Activated CD4-positive, alpha-beta T cell treated with anti-CD3 and anti-CD28 coated beads, Interleukin-2, amount 10 ng/mL, durations not matched to agents 24 days and 14 days (primary cell): ENCODE measurements at regions not wholly inside any gene's neighbourhood (a gene's known extent, or its start where the extent isn't known, plus 50 kb on each side); places are given as distances from the start of the nearest gene placed in this dataset.
"Not testable (repeated sequence)": the region's sequence is repeated elsewhere in the genome, so short reads cannot be mapped to it uniquely, and the experiment has no call there.

Source experiments
- DNase-seq: peaks from one replicate; pipeline ENCODE4 v3.0.0; 2022
- H3K27ac Mint-ChIP-seq: one replicate; pipeline ENCODE4 v1.8.0; 2022; ENCODE audit warnings: mild to moderate bottlenecking, mixed read lengths
- H3K27me3 Mint-ChIP-seq: one replicate; pipeline ENCODE4 v1.8.0; 2022; ENCODE audit warnings: mixed read lengths
- H3K36me3 Mint-ChIP-seq: one replicate; pipeline ENCODE4 v1.8.0; 2022; ENCODE audit warnings: low read depth, mild to moderate bottlenecking, mixed read lengths
- H3K4me1 Mint-ChIP-seq: one replicate; pipeline ENCODE4 v1.8.0; 2021; ENCODE audit warnings: mixed read lengths
- H3K4me3 Mint-ChIP-seq: one replicate; pipeline ENCODE4 v1.8.0; 2022; ENCODE audit warnings: mild to moderate bottlenecking, moderate library complexity, mixed read lengths
- H3K9me3 Mint-ChIP-seq: one replicate; pipeline ENCODE4 v1.8.0; 2021; ENCODE audit warnings: mixed read lengths
- intact Hi-C: fragments of 100-400 bp; cut with micrococcal nuclease; formaldehyde crosslinking; loops from one replicate; pipeline ENCODE4 v1.15.1; 2023

- Mint-ChIP-seq H3K27me3 (no peaks in the 10 kb centered on the region), H3K9me3 (peaks cover 6% of the 10 kb centered on the region), H3K4me1 (no peaks in the 10 kb centered on the region), H3K4me3 (no peak overlapping the region), H3K27ac (no peak overlapping the region), H3K36me3 (no peaks in the 10 kb centered on the region)
- intact Hi-C loops = no loop called here
- DNase-seq = no peak
Observed at GRCh38 chr10:53690524-53691240, 918.1 kb upstream of the MBL2 start.

DNA sequence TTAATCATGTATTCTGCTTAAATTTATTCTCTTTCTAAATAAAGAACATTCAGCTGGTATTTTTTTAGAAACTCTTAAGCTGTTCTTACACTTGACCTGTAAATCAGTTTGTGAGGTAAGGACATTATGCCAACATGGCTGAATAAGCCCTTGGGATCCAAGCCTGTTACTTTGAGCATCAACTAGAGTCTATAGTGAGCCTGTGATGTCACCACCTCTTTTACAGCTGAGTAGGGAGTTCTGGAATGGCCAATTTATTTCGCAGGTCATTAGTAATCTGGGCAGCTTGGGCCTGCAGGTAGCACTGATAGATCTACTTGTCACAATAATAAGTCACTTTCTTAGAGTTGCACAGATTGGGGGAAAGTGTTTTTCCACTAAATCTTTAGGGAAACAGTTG, 915.2 kb upstream of the MBL2 start:
- no peak for DNase-seq
- Mint-ChIP-seq H3K4me3 (no peak overlapping the region), H3K27ac (no peak overlapping the region), H3K4me1 (no peaks in the 10 kb centered on the region), H3K9me3 (peaks cover 3% of the 10 kb centered on the region), H3K36me3 (no peaks in the 10 kb centered on the region), H3K27me3 (no peaks in the 10 kb centered on the region)
- intact Hi-C loops = no loop called here

- Mint-ChIP-seq H3K36me3 (no peaks in the 10 kb centered on the region), H3K4me1 (no peaks in the 10 kb centered on the region), H3K9me3 (no peaks in the 10 kb centered on the region), H3K27me3 (no peaks in the 10 kb centered on the region), H3K4me3 (no peak overlapping the region), H3K27ac (no peak overlapping the region)
- intact Hi-C loops = no loop called here
- DNase-seq = no peak
Observed at GRCh38 chr10:53682885-53683284, 910.3 kb upstream of the MBL2 start.

DNA sequence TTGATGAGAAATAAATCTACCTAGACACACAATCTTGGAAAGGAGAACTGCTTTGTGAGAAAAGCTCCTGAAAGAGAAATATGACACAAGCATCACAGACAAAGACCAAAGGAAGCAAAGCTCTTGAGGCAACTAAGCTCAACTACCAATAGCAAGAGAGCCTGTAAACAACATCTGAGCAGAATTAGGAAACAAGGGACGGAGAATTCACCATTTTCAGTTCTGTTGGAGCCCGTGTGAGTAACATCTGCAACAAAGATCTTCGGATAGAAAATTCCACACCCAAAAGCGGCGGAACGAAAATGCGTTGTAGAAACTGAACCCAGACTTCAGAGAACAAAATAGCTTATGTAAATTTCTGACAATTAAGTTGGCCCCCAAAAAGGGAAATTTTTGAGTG, 909.9 kb upstream of the MBL2 start:
- H3K9me3 Mint-ChIP-seq = no peaks in the 10 kb centered on the region

DNA sequence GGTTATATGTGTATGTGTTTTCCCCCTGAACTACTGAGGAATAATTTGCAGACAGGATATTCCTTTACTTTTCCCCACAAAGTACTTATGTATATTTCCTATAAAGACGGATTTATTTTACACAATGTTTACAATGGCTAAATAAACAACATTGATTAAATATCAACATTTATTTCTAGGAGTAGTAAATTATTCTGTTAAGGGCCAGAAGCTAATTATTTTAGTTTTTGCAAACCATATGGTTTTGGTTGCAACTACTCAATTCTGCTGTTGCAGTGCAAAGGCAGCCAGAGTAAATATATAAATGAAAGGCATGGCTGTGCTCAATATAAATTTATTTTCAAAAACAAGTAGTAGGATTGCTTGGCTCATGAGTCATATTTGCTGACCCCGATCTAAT, 907.1 kb upstream of the MBL2 start:
- H3K27ac Mint-ChIP-seq = no peak overlapping the region
- intact Hi-C loops = no loop called here
- H3K4me1 Mint-ChIP-seq = no peaks in the 10 kb centered on the region

More for the DNA sequence above, 909.9 kb upstream of the MBL2 start:
- Mint-ChIP-seq H3K36me3 (no peaks in the 10 kb centered on the region), H3K4me1 (no peaks in the 10 kb centered on the region), H3K27me3 (no peaks in the 10 kb centered on the region), H3K27ac (no peak overlapping the region), H3K4me3 (no peak overlapping the region)
- no peak for DNase-seq
- intact Hi-C loops = no loop called here

DNA sequence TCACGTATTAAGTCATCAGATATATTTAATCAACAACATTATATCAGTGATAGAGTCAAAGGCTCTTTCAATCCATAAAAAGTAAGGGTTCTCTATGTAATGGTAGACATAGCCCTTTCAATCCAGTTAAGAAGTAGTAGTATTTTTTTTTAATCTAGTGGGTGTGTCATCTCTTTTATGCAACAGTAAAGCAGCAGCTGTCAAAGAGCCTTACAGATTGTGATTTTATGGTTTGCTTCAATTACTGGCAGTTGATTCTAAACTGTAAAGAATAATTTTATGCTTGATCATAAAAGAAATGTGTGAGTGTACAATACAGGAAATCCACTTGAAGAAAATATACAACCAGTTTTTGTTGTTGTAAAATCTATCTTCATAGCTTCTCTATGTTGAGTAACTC, 902.6 kb upstream of the MBL2 start:
- H3K36me3 Mint-ChIP-seq = no peaks in the 10 kb centered on the region
- no peaks in the 10 kb centered on the region for H3K4me1 Mint-ChIP-seq
- no peaks in the 10 kb centered on the region for H3K27me3 Mint-ChIP-seq
- DNase-seq = no peak
- no peak overlapping the region for H3K27ac Mint-ChIP-seq
- H3K9me3 Mint-ChIP-seq = no peaks in the 10 kb centered on the region
- intact Hi-C loops = no loop called here
- H3K4me3 Mint-ChIP-seq = no peak overlapping the region

More for the DNA sequence above, 907.1 kb upstream of the MBL2 start:
- Mint-ChIP-seq H3K36me3 (no peaks in the 10 kb centered on the region), H3K27me3 (no peaks in the 10 kb centered on the region), H3K4me3 (no peak overlapping the region), H3K9me3 (no peaks in the 10 kb centered on the region)
- DNase-seq = no peak

DNA sequence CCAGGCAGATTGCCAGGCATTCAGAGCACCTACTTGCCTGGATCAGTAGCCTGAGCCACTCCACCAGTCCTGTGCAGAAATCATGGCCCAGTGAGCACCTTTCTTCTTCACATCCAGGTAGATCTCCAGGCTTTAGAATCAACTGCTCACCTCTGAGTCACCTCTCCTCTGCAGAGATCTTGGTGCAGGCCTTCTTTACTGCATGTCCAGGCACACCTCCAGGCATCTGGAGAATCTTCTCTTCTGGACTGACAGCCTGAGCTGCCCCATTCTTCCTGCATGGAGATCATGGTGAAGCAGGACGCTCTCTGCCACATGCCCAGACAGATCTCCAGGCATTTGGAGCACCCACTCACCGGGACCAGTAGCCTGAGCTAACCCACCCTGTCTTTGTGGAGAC, 894.5 kb upstream of the MBL2 start:
- no peak for DNase-seq
- Mint-ChIP-seq H3K4me1 (no peaks in the 10 kb centered on the region), H3K27ac (no peak overlapping the region), H3K9me3 (no peaks in the 10 kb centered on the region), H3K36me3 (no peaks in the 10 kb centered on the region), H3K27me3 (no peaks in the 10 kb centered on the region), H3K4me3 (no peak overlapping the region)
- intact Hi-C loops = no loop called here

DNA sequence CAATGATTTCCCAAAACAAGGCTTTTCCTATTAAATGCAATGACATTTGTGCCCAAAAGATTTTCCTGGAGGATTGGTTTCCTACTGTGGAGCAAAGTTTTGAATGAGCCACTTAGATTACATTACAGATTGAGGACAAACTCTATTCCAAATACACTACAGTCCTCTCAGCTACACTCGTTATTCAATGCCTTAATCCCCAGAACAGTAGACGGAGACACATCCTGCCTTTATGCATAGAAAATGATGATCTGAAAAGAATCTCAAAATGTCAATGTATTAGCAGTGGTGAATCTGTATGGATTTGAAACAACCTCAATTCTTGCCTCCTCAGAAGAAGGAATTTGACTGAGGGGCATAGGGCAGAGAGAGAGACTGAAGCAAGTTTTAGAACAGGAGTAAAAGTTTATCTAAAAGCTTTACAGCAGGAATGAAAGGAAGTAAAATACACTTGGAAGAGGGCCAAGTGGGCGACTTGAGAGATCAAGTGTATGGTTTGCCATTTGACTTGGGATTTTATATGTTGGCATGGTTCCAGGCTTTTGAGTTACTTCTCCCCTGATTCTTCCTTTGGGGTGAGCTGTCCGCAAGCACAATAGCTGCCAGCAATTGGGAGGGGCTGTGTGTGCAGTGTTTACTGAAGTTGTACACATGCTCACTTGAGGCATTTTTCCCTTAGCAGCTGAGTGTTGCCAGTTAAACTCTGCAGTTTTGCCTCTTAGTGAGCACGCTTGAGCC, 891.9 kb upstream of the MBL2 start:
- intact Hi-C loops = no loop called here
- H3K27ac Mint-ChIP-seq = no peak overlapping the region
- H3K4me3 Mint-ChIP-seq = no peak overlapping the region
- no peaks in the 10 kb centered on the region for H3K36me3 Mint-ChIP-seq
- H3K27me3 Mint-ChIP-seq = no peaks in the 10 kb centered on the region
- no peak for DNase-seq
- no peaks in the 10 kb centered on the region for H3K9me3 Mint-ChIP-seq
- no peaks in the 10 kb centered on the region for H3K4me1 Mint-ChIP-seq

GRCh38 chr10:53650794-53651193, 878.2 kb upstream of the MBL2 start:
- intact Hi-C loops = no loop called here
- no peaks in the 10 kb centered on the region for H3K9me3 Mint-ChIP-seq
- H3K4me1 Mint-ChIP-seq = no peaks in the 10 kb centered on the region

GRCh38 chr10:53647221-53647620, 874.6 kb upstream of the MBL2 start:
- DNase-seq, H3K36me3 Mint-ChIP-seq, intact Hi-C loops, H3K27ac Mint-ChIP-seq, H3K9me3 Mint-ChIP-seq, H3K4me1 Mint-ChIP-seq, H3K4me3 Mint-ChIP-seq, H3K27me3 Mint-ChIP-seq: not testable (repeated sequence)

More at GRCh38 chr10:53650794-53651193, 878.2 kb upstream of the MBL2 start:
- no peaks in the 10 kb centered on the region for H3K36me3 Mint-ChIP-seq
- no peak for DNase-seq
- no peaks in the 10 kb centered on the region for H3K27me3 Mint-ChIP-seq
- H3K4me3 Mint-ChIP-seq = no peak overlapping the region
- H3K27ac Mint-ChIP-seq = no peak overlapping the region

DNA sequence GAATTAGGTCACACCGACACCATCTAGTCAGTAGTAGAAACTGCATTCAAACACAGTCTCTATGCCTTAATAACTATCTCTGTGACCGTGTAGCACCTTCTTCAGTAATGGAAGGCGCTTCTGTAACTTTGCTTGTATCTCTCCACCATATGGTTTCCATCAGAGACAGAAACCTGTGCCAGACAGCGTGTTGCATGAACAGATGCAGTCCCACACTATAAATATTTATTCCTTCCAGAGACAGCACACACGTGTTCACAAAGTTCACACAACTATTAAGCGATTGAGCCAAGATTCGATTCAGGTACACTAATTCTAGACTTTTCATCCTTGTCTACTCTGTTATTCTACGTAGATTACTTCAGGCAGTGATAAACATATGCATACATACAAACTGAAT, 873.9 kb upstream of the MBL2 start:
- Mint-ChIP-seq H3K27me3 (no peaks in the 10 kb centered on the region), H3K4me3 (no peak overlapping the region), H3K27ac (no peak overlapping the region), H3K9me3 (no peaks in the 10 kb centered on the region), H3K4me1 (no peaks in the 10 kb centered on the region), H3K36me3 (no peaks in the 10 kb centered on the region)
- intact Hi-C loops = no loop called here
- no peak for DNase-seq

DNA sequence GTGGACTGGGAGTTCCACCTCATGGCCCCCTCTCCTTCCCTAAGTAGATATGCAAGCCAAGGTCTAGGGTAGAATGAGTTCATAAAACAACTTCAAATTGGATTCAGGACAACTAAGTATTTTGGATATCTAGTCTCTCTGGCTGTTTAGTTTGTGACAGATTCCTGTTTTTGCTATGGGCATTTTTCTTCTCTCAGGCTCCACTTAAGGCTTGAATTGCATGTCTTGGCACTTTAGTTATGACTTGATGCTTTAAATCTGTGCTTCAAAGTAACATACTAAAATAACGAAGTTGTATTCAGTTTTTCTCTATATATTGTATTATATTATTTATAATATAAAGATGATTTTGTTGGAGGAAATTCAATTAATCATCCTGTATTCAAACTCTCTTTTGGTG, 873.4 kb upstream of the MBL2 start:
- Mint-ChIP-seq H3K4me1 (no peaks in the 10 kb centered on the region), H3K4me3 (no peak overlapping the region), H3K36me3 (no peaks in the 10 kb centered on the region), H3K27me3 (no peaks in the 10 kb centered on the region), H3K27ac (no peak overlapping the region), H3K9me3 (no peaks in the 10 kb centered on the region)
- intact Hi-C loops = no loop called here
- DNase-seq = no peak

GRCh38 chr10:53638006-53638405, 865.4 kb upstream of the MBL2 start:
- Mint-ChIP-seq H3K27me3 (no peaks in the 10 kb centered on the region), H3K9me3 (no peaks in the 10 kb centered on the region), H3K27ac (no peak overlapping the region), H3K4me1 (no peaks in the 10 kb centered on the region), H3K4me3 (no peak overlapping the region), H3K36me3 (no peaks in the 10 kb centered on the region)
- DNase-seq = no peak
- intact Hi-C loops = no loop called here

DNA sequence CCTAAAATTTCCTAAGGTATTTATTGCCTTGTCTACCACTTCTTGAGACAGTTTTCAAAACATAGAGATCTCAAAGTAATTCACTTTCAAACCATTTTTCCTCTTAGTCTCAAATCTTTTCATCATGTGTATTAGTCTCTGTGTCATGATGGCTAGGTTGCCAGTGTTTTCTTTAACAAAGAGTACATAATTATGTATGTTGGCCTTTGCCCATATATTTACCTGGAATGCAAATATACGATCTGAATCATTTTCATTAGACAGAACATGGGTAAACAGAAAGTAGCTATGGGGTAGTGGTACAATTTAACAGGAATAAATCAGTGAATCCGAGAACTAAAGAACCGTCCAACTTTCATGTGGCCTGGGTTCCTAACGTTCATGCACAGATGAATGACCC, 852.1 kb upstream of the MBL2 start:
- Mint-ChIP-seq H3K4me3 (no peak overlapping the region), H3K36me3 (no peaks in the 10 kb centered on the region), H3K4me1 (no peaks in the 10 kb centered on the region), H3K27me3 (no peaks in the 10 kb centered on the region), H3K27ac (no peak overlapping the region), H3K9me3 (no peaks in the 10 kb centered on the region)
- intact Hi-C loops = no loop called here
- no peak for DNase-seq

- no peaks in the 10 kb centered on the region for H3K36me3 Mint-ChIP-seq
- no peaks in the 10 kb centered on the region for H3K9me3 Mint-ChIP-seq
- no peak overlapping the region for H3K4me3 Mint-ChIP-seq
- no peaks in the 10 kb centered on the region for H3K4me1 Mint-ChIP-seq
- H3K27me3 Mint-ChIP-seq = no peaks in the 10 kb centered on the region
- H3K27ac Mint-ChIP-seq = no peak overlapping the region
- DNase-seq = no peak
- intact Hi-C loops = no loop called here
Observed at GRCh38 chr10:53622201-53622600, 849.6 kb upstream of the MBL2 start.
